ENCODE measurements at regions not wholly inside any gene's neighbourhood (a gene's known extent, or its start where the extent isn't known, plus 50 kb on each side); places are given as distances from the start of the nearest gene placed in this dataset.

DNA sequence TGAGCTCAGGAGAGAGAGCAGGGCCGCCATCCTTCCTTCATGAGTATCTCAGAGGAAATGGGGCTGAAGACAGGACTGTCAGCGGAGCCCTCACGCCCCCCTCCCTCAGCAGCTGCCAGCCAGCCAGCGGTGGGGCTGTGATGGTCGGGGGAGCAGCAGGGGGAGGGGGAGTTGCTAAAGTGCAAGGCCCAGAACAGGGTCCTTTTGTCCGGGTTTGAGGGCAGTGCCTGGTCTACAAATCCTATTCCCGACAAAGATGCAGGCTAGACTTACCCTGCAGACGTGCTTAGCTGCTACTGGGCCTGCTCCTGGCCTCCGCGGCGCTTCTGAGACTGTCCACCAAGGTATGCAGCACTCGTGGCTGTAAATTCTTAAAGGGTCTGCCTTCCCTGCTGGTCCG is 593.4 kb upstream of the CDH4 start:
- dilution Hi-C loops (cut with HindIII; ENCODE audit: low sequenced_read_pairs, unreplicated experiment): no loop called here
- Histone ChIP-seq H3K27me3 (ENCODE audit: control insufficient read depth, insufficient read depth, low read length) (no peaks in the 10 kb centered on the region), H3K4me2 (ENCODE audit: low read depth, low read length) (no peak overlapping the region), H2BK120ac (ENCODE audit: low read depth, low read length) (no peak overlapping the region), H4K5ac (ENCODE audit: low read depth, low read length) (no peak overlapping the region), H2AK5ac (ENCODE audit: low read depth, low read length) (no peak overlapping the region), H3K56ac (ENCODE audit: extremely low read depth, insufficient read depth, low read length) (no peak overlapping the region), H3K4ac (ENCODE audit: low read depth, low read length) (no peak overlapping the region), H3K27ac (ENCODE audit: insufficient read depth, low read length) (no peak overlapping the region), H3K14ac (replicated peaks; ENCODE audit: low read depth, low read length) (no peak overlapping the region), H4K20me1 (ENCODE audit: insufficient read depth, low read length) (no peaks in the 10 kb centered on the region), H3K4me3 (ENCODE audit: insufficient read depth, low read depth, low read length) (no peak overlapping the region), H3K4me1 (ENCODE audit: control insufficient read depth, insufficient read depth, low read length) (no peaks in the 10 kb centered on the region), H3K79me1 (ENCODE audit: low read depth in 1 of 2, low read length in 2 of 2) (no peaks in the 10 kb centered on the region), H2BK5ac (ENCODE audit: low read depth, low read length, poor library complexity, severe bottlenecking) (no peak overlapping the region), H3K36me3 (ENCODE audit: control insufficient read depth, insufficient read depth, low read length) (no peaks in the 10 kb centered on the region), H2BK20ac (ENCODE audit: low read depth, low read length) (no peak overlapping the region), H4K91ac (ENCODE audit: insufficient read depth, low read depth, low read length) (no peak overlapping the region), H4K8ac (ENCODE audit: low read depth in 2 of 2, low read length in 2 of 2) (no peak overlapping the region), H3K9ac (ENCODE audit: low read depth, low read length) (no peak overlapping the region), H3K9me1 (ENCODE audit: insufficient read depth, low read length) (no peaks in the 10 kb centered on the region), H3K18ac (ENCODE audit: low read depth, low read length) (no peak overlapping the region), H2BK15ac (ENCODE audit: low read depth, low read length) (no peak overlapping the region), H2AK9ac (replicated peaks; ENCODE audit: low read depth, low read length, poor library complexity) (no peak overlapping the region), H3K23ac (ENCODE audit: low read depth, low read length) (no peak overlapping the region), H2AFZ (replicated peaks; ENCODE audit: low read length, poor library complexity) (no peak overlapping the region), H3K9me3 (ENCODE audit: control insufficient read depth, insufficient read depth, low read length) (peaks cover 35% of the 10 kb centered on the region)
- in situ Hi-C loops (cut with MboI; ENCODE audit: low sequenced_read_pairs): no loop called here
- CTCF ChIA-PET: no interaction called here
- TF ChIP-seq NFE2L2 (IDR thresholded peaks at IDR 0.05; ENCODE audit: low read depth, low read length): no peak
- no peak for TF ChIP-seq RAD21 (IDR thresholded peaks at IDR 0.05; ENCODE audit: low read length)
- no peak for TF ChIP-seq CHD1 (IDR thresholded peaks at IDR 0.05; ENCODE audit: low read depth, low read length)
- TF ChIP-seq SMC3 (IDR thresholded peaks at IDR 0.05; ENCODE audit: low read depth, low read length): no peak
- TF ChIP-seq, protein P1, sequence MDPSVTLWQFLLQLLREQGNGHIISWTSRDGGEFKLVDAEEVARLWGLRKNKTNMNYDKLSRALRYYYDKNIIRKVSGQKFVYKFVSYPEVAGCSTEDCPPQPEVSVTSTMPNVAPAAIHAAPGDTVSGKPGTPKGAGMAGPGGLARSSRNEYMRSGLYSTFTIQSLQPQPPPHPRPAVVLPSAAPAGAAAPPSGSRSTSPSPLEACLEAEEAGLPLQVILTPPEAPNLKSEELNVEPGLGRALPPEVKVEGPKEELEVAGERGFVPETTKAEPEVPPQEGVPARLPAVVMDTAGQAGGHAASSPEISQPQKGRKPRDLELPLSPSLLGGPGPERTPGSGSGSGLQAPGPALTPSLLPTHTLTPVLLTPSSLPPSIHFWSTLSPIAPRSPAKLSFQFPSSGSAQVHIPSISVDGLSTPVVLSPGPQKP (IDR thresholded peaks at IDR 0.05; ENCODE audit: borderline replicate concordance, low read depth, low read length): no peak
- BruUV-seq (replicated peaks): no TSS peak
- POLR2A ChIA-PET (ENCODE audit: unreplicated experiment): no interaction called here
- DNase-seq (no peak), ATAC-seq (ENCODE audit: low read depth) (no peak)
- 27% methylated on average over 7 of the region's 13 CpGs; no CpG with 5 or more reads in 1 of the 2 experiments for WGBS, 2 experiments (ENCODE audit: extremely low coverage in 2 of 2, insufficient read length in 1 of 2)
- intact Hi-C loops (cut with micrococcal nuclease): no loop called here
